ENCODE measurements at regions not wholly inside any gene's neighbourhood (a gene's known extent, or its start where the extent isn't known, plus 50 kb on each side); places are given as distances from the start of the nearest gene placed in this dataset.
A peak's percentile ranks its signal among the peaks of the same experiment; 100 is the strongest.

DNA sequence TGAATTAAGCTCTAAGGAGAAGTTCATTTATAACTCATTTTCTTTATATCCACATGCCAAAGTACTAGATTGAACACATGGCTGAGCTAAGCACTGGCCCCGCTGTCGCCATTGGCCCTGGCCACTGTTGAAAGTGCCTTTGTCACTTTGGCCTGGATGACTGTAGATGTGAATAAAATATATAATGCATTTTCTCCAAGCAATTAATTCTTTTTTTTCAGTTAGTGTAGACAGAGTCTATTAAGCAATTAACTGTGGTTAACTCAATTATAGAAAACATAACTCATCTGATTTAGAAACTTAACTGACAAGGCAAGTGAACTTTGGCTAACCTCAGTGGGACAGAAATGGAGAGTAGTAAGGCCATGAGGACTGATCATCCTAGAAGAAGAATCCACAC is 965.6 kb downstream of the EFNB2 start:
- DNase-seq = no peak

DNA sequence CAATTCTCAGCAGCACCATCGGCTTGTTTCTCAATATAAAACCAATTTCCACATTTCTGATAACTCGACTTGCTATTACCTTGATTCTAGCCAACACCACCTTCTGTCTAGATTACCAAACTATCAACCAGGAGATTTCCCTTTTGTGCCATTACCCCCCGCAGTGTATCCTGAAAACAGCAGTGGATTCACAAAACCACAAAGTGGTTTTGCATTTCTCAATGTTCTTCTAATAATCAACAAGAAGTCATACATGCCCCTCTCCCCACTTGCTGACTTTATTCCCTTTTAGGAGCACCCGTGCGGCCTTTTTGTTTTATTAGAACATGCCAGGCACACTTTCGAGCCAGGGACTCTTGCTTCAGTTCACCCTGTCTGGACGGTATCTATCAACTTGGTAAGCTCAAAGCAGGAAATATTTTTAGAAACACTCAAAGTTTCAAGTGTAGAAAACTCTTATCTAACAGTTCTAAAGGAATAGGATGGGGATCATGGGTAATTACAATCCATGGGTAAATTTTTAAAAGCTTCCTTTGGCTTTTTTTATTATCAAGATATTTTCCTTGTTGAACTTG is 967.4 kb downstream of the EFNB2 start:
- DNase-seq = no peak

DNA sequence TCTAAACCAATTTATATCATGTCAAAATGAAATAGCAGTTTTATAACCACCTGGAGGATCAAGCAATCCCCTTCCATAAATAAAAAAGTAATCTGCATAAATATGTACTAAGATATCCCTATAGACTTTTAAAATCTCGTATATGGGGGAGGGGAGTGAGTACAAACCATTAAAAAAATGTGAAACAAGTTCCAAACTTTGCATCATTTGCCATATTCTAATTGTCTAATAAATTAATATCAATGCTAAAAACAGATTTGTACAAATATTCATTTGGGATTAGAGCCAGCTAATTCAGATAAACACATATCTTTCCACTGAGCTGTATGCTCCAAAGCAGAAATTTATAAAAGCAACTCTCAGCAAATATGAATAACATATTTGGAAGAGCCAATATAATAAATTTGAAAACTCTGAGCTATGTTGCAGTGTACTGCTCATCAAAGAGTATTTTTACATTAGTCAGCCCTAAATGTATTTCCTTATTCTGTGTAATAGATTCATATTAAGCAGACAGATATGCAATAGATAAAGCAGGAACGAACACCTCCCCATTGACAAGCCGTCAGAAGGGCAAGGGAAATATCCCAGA is 970.2 kb downstream of the EFNB2 start:
- DNase-seq = no peak

- no peak for DNase-seq
Observed at GRCh38 chr13:105552078-105552477, 983.4 kb downstream of the EFNB2 start.

DNA sequence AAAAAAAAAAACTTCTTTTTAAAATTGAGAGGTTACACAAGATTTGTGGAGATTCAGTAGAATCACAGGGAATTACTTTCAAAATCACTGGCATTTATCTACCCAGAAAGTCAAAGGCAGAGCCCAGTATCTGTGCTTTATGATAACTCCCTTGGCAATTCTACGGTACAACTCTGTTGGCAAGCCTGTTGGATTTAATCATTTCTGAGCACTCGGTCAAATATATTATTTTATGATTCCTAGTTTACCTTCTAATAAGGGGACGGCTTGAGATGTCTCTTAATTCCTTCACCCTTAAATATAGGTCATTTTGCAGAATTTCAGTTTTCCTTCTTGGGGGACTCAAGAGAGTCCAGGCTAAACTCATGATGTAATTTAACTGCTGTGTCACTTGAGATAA is 987.6 kb downstream of the EFNB2 start:
- DNase-seq = no peak

- DNase-seq = no peak
Observed at GRCh38 chr13:105545811-105546210, 989.7 kb downstream of the EFNB2 start.

- DNase-seq = no peak
Observed at GRCh38 chr13:105543742-105544141, 991.7 kb downstream of the EFNB2 start.

- no peak for DNase-seq
Observed at GRCh38 chr13:105541565-105541964, 993.9 kb downstream of the EFNB2 start.

GRCh38 chr13:105538346-105538745 is 997.1 kb downstream of the EFNB2 start:
- DNase-seq = no peak

GRCh38 chr13:105537113-105537512 is 998.3 kb downstream of the EFNB2 start:
- DNase-seq = no peak

- no peak for DNase-seq
Observed at GRCh38 chr13:105530468-105530867, 1005.0 kb downstream of the EFNB2 start.

- no peak for DNase-seq
Observed at GRCh38 chr13:105527127-105527526, 1008.3 kb downstream of the EFNB2 start.

DNA sequence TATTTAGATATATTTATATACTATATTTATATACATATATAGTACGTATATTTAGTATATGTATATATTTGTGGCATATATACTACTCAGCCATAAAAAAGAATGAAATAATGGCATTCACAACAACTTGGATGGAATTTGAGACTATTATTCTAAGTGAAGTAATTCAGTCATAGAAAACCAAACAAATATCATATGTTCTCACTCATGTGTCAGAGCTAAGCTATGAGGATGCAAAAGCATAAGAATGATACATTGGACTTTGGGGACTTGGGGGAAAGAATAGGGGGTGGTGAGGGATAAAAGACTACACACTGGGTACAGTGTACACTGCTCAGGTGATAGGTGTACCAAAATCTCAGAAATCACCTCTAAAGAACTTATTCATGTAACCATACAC is 1015.7 kb downstream of the EFNB2 start:
- DNase-seq = no peak

DNA sequence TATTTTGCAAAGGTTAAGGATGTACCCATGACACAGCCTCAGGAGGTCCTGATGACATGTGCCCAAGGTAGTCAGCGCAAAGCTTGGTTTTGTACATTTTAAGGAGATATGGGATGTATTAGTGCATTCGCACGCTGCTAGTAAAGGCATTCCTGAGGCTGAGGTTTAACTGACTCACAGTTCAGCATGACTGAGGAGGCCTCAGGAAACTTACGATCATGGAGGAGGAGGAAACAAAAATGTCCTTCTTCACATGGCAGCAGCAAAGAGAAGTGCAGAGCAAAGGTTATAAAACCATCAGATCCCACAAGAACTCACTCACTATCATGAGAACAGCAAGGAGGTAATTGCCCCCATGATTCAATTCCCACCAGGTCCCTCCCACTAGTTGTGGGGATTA is 1017.4 kb downstream of the EFNB2 start:
- no peak for DNase-seq

- DNase-seq = no peak
Observed at GRCh38 chr13:105514401-105514800, 1021.1 kb downstream of the EFNB2 start.

GRCh38 chr13:105513448-105513847 is 1022.0 kb downstream of the EFNB2 start:
- DNase-seq = no peak

GRCh38 chr13:105509981-105510762 is 1025.3 kb downstream of the EFNB2 start:
- peak in 1 of 2 experiments; percentile 18 for DNase-seq

DNA sequence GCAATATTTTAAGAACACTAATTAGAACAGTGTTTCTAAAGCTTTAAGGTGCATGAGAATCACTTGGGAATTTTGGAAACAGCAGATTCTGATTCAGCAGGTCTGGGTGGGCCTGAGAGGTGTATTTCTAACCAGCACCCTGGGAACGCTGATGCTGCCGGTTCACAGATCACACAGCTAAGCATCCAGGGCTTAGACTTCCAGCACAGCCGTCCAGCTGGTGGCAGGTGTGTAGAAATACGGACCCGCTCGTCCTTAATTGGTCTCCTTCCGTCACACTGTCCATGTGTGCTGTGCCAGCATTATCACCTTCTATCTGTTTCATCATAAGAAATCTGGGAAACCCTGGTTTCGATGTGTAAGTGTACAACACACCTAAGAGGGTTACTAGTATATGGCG is 1029.0 kb downstream of the EFNB2 start:
- no peak for DNase-seq

- DNase-seq = no peak
Observed at GRCh38 chr13:105502193-105502592, 1033.3 kb downstream of the EFNB2 start.

- DNase-seq = peak; percentile 44 to 85
Observed at GRCh38 chr13:105497597-105497996, 1037.9 kb downstream of the EFNB2 start.

DNA sequence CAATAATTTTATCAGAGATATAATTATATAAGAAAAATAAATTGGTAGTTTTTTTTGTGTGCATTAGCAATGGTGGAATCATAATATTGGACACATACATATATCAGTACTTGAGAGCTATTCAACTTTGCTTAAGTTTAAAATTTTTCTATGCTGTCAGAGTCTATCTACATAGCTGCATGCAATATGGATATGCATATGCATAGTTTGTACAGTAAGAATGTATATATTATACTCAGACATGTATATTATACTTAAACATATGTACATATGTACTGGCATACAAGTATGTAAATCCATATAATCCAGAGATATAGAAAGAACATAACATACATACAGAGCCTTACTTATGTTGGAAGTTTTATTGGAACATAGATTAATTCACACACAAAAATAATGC is 1043.2 kb downstream of the EFNB2 start:
- no peak for DNase-seq

DNA sequence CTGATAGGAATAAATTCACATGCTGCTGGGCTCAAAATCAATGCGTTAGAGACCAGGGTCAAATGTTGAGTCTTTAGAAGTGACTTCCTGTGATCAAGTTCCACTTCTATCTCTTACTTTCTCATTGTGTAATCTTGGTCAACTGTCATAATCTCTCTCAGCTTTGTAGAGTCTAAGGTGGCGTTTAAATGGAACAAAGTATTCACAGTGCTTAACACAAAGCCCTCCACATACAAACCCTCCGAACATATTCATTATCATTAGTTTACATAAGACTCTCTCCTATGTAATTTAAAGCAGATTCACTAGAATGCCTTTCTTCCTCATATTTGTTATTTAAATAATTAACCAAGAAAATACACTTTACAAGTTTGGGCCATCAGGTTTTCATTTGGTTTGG is 1044.1 kb downstream of the EFNB2 start:
- no peak for DNase-seq

- no peak for DNase-seq
Observed at GRCh38 chr13:105485081-105485480, 1050.4 kb downstream of the EFNB2 start.

- DNase-seq = no peak
Observed at GRCh38 chr13:105474983-105475610, 1060.4 kb downstream of the EFNB2 start.
